ENCODE measurements at regions not wholly inside any gene's neighbourhood (a gene's known extent, or its start where the extent isn't known, plus 50 kb on each side); places are given as distances from the start of the nearest gene placed in this dataset.

DNA sequence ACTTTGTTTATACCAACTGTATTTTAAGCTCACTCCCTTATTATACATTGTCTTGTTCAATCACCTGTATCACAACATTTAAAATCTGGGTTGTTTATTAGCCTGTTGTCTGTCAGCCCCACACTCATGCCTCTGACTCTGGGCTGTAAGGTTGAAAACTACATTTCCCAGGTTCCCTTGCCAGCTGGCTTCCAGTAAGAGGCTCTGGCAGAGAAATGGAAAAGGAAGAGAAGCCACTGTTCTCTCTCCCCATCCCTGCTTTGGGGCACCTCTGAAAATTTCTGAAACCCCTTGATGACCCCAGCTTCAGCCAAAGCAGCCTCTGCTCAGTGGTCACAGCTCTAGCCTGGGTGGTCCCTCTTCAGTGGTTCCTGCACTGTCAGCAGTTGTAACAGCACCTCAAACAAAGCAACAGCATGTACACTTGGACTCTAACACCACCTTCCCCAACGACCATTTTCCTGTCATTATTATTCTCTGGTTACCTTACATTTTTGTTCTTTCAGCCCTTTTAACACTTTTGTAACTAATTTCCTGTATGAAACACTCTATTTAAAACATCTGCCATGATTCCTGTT, 108.9 kb upstream of the LGALSL start:
- DNase-seq, result no peak

DNA sequence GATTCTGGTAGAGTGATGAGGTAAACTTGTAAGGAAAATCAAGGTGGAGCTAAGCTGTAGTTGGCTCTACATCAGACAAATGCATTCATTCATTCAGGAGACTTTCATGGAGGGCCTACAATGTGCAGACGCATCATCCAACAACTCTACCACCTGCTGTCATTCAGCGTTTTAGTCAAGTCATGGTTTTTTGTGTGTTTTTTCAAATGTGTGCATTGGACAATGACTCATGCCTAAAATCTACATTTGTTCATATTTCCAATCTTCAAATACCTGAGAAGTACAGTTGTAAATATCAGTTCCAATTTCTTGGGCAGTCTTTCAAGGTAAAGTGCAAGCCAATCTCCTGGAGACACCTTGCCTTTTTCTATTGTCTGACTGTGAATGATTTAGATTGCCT, 108.0 kb upstream of the LGALSL start:
- DNase-seq, result no peak

DNA sequence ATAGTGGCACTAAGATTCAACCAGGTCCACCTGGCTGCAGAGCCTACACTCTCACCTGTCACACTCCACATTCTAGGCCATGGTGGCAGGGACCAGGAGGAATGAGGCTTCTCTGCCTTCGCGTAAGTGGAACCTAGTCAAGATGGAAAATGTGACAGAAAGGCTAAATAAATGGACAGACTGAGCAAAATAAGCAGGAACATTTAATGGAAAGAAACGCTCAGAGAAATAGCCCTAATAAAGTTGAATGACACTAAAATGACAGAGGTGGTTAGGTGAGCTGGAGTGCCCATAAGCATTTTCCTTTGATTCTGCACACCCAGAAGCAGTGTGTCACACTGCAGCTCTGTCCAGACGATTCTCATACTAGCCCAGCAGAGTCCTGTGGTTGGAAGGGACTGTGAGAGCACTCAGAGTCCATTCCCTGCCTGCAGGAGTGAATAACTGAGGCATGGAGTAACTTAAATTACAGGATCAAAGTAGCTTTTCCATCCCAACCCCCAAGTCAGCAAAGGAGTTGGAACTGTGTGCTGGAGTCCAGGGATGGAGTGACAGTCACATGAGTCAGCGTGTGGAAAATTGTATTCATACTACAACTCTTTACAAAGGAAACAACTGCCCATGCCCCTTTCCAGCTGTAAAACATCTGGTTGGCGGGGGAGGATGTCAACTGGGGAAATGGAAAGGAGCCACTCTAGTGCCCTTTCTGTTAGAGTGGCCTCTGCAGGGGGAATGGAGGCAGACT, 105.4 kb upstream of the LGALSL start:
- no peak for DNase-seq

DNA sequence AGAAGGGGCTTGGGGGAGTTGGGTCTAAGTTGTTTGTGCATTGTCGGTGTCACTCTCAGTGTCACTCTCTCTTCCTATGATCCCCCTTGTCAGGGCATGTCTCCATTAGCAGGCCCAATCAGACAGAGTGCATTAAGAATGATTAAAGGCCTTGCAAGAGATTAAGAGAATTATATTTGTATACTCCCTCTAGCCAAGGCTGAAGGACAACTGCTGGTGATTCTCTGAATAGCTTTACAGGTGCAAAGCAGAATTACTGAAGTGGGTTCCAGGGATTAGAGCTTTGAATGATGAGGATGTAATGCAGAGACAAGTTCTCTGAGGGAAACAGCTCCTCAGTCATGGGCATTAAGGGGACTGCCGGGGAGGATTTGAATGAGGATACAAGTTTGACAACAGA, 104.8 kb upstream of the LGALSL start:
- DNase-seq, result no peak

- DNase-seq, result no peak
These were observed 103.0 kb upstream of the LGALSL start for GRCh38 chr2:64350996-64351395.

GRCh38 chr2:64352292-64352691, 101.7 kb upstream of the LGALSL start:
- DNase-seq, result no peak

GRCh38 chr2:64354857-64355680, 98.9 kb upstream of the LGALSL start:
- DNase-seq, result no peak

GRCh38 chr2:64356906-64357305, 97.1 kb upstream of the LGALSL start:
- no peak for DNase-seq

- no peak for DNase-seq
These were observed 94.6 kb upstream of the LGALSL start for GRCh38 chr2:64359171-64359891.

DNA sequence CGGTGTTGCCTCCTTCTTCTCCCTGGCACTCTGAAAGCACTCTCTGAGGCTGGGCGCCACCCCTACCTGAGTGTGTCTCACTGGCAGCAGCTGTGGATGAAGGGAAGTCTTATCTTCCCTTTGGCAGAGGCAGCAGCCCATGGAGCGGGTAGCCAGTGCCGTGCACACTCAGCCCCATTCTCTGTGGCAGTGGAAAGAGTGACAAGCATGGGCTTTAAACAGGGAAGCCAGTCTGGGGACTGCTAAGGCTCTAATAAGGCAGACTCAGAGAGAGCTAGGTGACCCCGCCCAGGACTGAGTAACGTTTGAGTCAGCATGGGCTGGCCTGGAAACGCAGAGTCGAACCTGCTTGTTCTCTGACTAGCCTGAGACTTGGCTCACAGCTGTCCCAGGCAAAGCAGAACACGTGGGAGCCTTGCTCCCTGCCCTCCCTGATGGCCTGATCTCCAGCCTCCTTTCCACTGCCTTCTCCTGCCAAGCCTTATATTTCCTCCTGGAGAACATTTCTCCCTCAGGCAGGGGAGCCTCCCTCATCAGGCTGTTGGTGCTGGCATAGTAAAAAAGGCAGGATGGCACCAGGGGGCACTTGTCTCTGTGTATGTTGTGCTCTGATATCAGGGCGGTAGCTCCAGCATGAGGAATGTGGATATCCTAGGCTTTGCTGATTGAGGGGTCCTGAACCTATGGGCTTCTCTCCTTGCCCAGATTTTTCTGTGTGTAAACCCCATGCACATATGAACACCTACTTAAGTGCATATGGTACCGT, 93.9 kb upstream of the LGALSL start:
- DNase-seq, result no peak

DNA sequence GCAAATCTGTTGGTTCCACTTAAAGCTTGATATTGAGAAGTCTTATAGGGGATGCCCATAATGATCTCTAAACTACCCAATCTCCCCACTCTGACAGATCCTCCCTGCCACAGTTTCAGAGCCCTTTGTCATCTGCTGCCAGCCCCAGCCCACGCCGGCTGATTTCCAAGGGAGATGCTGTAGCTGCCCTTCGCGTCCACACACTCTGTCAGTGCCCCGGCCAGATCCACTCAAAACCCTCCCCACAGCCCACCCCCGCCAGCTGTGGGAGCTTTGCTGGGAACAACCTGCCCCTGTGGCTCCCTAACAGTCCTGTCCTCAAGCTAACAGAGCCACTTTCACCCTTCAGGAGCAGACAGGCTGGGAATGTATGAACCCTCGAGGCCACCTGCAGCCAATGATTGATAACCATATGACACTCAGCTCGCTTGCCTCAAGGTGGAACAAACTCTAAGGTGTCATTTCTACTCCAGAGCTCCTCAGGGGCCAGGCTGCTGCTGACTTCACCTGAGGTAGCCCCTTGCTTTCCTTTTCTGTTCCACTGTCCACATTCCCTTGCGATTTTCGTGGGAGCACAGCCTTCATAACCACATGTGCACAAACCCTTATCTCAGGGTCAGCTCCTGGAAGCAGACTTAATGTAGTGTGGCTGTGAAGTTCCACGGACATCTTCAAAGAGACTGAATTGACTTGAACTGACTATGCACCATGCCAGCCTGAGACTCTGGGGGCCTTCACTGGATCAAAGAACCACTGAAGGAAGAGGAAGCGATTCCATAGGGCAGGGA, 92.6 kb upstream of the LGALSL start:
- DNase-seq, result no peak

GRCh38 chr2:64362562-64363026, 91.4 kb upstream of the LGALSL start:
- no peak for DNase-seq

- DNase-seq, result no peak
These were observed 90.8 kb upstream of the LGALSL start for GRCh38 chr2:64363140-64363539.

GRCh38 chr2:64363848-64364247, 90.1 kb upstream of the LGALSL start:
- DNase-seq, result no peak

- DNase-seq, result no peak
These were observed 86.3 kb upstream of the LGALSL start for GRCh38 chr2:64367444-64368232.

- no peak for DNase-seq
These were observed 84.3 kb upstream of the LGALSL start for GRCh38 chr2:64369706-64370105.

DNA sequence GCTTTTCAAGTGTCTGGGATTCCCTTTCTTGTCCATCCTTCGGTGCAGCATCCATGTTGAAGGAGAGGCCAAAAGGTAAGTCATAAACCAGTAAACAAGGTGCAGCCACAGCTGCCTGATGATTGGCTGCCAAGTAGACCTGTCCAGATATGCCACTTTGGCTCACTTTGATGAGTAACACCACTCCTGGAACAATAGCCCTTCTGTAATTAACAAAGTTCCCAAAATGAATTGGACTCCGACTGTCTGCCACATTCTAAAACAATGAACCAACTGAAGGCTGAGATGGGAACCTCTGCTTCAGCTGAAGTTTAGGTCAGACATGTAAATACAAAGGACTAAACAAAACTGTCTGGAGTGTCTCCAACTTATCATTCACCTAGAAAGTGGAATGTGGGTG, 82.2 kb upstream of the LGALSL start:
- no peak for DNase-seq

GRCh38 chr2:64374686-64375085, 79.3 kb upstream of the LGALSL start:
- no peak for DNase-seq

GRCh38 chr2:64376926-64377325, 77.0 kb upstream of the LGALSL start:
- DNase-seq, result no peak

- DNase-seq, result no peak
These were observed 74.8 kb upstream of the LGALSL start for GRCh38 chr2:64379186-64379585.
